SH-SY5Y (cell line): ENCODE measurements at regions not wholly inside any gene's neighbourhood (a gene's known extent, or its start where the extent isn't known, plus 50 kb on each side); places are given as distances from the start of the nearest gene placed in this dataset.

ENCODE experiments used
- GATA2 ChIP-seq: IDR thresholded peaks from 2 replicates; pipeline ENCODE4 v1.6.1; 2011; ENCODE audit warnings: mild to moderate bottlenecking, low read depth, low read length
- GATA3 ChIP-seq: IDR thresholded peaks from 2 replicates; pipeline ENCODE4 v1.6.1; 2011; ENCODE audit warnings: low read depth, mild to moderate bottlenecking, low read length, moderate library complexity

GRCh38 chr12:72863671-72864070 is 591.5 kb downstream of the TRHDE start:
- TF ChIP-seq GATA3 (no peak), GATA2 (no peak)
